SIG-M5 treated with dmso at 0.1 percent for 504 hours (cell line): ENCODE measurements at regions not wholly inside any gene's neighbourhood (a gene's known extent, or its start where the extent isn't known, plus 50 kb on each side); places are given as distances from the start of the nearest gene placed in this dataset.
"Not testable (repeated sequence)": the region's sequence is repeated elsewhere in the genome, so short reads cannot be mapped to it uniquely, and the experiment has no call there.

Experiments
- DNase-seq: peaks from one replicate; lab custom pipeline; 2025; ENCODE audit not compliant: unreplicated experiment; lab: John Stamatoyannopoulos, UW

- no peak for DNase-seq
These were observed 370.5 kb downstream of the JRKL start for GRCh38 chr11:96760306-96760705.

GRCh38 chr11:96760815-96761214 lies 371.0 kb downstream of the JRKL start:
- no peak for DNase-seq

- DNase-seq: no peak
These were observed 371.6 kb downstream of the JRKL start for GRCh38 chr11:96761451-96761850.

DNA sequence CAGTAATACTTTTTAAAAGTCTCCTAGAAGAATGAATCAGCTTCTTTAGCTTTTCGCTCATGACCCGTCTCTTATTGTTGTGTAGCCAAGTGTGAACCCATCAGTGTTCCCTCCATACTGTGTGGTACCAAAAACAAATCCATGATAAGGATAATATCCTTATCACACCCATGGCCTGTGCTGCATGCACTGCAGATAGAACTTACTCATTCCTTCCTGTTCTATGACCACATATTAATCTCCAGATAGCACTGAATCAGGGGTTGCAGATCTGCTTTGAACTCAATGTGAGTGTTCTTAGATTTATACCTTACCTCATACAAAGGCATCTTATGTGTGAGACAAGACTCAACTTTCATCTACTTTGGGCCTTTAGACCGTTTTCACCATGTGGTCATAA lies 373.4 kb downstream of the JRKL start:
- DNase-seq: no peak

DNA sequence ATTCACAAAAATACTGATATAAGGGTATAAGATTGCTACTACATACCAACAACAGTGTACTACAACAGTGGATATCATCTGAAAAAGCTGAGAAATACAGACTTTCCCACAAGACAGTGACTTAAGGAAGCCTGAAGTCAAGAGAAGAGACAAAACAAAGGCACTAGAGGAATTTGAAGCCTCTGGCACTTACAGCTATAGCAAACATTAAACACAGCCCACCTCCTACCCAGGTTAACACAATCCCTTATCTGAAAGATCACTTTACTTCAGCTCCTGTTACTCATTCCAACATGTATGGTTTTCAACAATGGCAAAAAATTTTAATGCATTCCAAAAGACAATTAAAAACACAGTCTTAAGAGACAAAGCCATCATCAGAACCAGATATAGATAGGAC lies 388.5 kb downstream of the JRKL start:
- DNase-seq: no peak

- no peak for DNase-seq
These were observed 389.2 kb downstream of the JRKL start for GRCh38 chr11:96779030-96779429.

DNA sequence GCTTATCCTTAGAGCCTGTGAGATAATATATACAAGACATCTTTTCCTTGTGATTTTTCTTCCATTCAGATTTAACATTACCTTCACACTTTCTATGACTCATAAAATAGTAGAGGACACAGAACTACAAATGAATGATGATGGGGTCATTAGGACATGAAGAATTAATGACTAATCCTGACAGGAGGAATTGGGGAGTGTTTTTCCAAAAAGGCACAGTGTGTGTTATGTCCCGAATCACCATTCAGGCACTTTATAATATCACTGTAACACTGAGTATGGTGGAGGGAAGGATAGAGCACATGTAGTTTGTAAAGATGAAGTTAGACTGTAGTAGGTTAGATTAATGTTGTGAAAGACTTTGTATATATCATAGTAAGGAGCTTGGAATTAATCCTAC lies 391.3 kb downstream of the JRKL start:
- DNase-seq: no peak

GRCh38 chr11:96782632-96783031 lies 392.8 kb downstream of the JRKL start:
- DNase-seq: no peak

DNA sequence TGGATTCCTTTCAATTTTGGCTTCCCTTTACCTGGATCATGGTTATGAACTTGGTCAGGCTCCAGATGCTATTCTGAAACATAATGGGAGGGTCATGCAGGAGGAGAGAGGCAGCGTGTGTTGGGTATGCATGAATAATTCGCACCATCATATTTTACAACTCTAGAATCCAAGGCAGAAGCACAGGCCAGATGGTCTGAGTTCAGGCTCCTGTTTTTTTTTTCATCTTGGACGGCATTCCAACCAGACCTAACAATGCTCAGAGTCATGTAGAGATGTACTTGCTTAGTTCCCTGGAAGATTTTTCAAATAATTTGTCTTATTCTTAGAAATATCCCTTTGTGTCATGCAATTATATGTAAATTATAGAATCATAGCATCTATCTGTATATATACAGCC lies 393.5 kb downstream of the JRKL start:
- DNase-seq: no peak

DNA sequence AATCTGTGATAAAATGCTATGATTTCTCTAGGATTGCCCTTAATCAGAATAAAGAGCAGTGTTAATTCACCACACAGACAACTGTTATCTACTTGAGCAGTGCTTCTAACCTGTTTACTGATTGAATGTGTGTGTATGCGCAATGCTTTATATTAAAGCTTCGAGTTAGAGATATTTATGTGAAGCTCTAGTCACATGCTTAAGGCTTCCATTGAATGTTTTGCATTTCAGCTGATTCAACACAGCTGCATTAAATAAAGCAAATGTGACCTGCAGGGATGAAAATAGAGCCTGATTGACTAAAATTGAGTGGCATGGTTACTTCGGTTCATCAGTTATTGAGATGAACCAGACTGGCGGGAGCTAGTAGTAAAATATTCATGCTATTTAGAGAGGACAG lies 395.3 kb downstream of the JRKL start:
- no peak for DNase-seq

DNA sequence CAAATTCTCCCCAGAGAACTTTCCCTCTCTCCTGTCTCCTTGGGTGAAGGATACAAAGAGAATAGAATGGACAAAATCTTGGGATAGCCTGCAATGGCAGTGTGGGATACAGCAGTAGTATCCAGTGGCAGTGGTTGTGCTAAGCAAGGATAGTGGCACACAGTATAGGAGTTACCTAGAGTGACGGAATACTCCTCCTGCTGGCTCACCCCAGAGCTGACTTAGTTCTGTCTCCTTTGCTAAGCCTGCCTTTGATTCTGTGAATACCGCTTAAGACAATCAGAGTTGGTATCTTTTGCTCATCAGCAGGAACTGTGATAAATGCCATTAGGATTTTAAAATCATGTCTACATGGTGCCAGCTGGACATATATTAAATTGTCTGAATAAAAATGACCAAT lies 404.3 kb downstream of the JRKL start:
- no peak for DNase-seq

GRCh38 chr11:96798445-96798844 lies 408.6 kb downstream of the JRKL start:
- no peak for DNase-seq

DNA sequence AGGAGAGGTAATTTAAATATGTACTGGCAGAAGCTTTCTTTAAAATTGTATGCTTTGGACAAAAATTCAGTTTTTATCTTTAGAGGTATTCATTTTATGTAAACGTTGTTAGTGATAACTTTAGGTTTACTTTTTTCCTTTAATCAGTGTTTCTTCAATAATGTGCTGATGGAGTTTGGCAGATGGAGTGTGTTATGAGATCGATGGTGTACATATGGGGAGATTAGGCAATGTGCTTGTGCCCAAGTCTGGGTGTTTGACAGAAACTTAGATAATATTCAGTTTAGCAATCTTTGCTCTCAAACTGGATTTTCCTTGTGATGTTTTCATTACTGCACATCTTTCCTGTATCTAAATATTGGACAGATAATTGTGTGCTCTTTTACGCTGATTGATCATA lies 425.4 kb downstream of the JRKL start:
- no peak for DNase-seq

GRCh38 chr11:96817482-96818399 lies 427.9 kb downstream of the JRKL start:
- no peak for DNase-seq

GRCh38 chr11:96827164-96827563 lies 437.4 kb downstream of the JRKL start:
- DNase-seq: no peak

- no peak for DNase-seq
These were observed 452.0 kb downstream of the JRKL start for GRCh38 chr11:96841792-96842191.

- DNase-seq: no peak
These were observed 452.9 kb downstream of the JRKL start for GRCh38 chr11:96842731-96843130.

- no peak for DNase-seq
These were observed 464.6 kb downstream of the JRKL start for GRCh38 chr11:96854425-96854824.

DNA sequence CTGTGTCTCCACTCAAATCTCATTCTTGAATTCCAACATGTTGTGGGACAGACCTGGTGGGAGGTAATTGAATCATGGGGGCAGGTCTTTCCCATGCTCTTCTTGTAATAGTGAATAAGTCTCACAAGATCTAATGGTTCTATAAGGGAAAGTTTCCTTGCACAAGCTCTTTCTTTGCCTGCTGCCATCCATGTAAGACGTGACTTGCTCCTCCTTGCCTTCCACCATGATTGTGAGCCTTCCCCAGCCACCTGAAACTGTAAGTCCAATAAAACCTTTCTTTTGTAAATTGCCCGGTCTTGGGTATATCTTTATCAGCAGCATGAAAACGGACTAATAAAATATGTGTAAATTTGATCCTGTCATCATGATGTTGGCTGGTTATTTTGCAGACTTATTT lies 471.9 kb downstream of the JRKL start:
- DNase-seq: not testable (repeated sequence)

DNA sequence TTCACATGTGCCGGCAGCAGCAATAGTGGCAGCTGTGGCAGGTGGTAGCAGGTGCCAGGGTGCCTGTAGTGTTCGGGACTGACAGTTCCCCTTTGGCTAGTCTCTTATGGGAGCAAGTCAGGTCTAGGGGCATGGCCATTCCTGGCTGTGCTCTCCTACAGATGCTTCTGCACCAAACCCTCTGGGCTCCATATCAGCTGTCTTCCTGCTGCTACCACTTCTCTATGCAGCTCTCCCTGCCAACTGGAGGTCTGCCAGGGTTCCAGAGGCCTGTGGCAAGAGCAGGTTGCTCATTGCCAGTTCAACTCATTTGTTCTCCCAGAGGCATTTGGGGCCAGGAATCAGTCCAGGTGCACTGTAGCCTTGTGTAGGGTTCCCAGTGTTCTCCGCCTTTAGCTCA lies 473.7 kb downstream of the JRKL start:
- DNase-seq: no peak

DNA sequence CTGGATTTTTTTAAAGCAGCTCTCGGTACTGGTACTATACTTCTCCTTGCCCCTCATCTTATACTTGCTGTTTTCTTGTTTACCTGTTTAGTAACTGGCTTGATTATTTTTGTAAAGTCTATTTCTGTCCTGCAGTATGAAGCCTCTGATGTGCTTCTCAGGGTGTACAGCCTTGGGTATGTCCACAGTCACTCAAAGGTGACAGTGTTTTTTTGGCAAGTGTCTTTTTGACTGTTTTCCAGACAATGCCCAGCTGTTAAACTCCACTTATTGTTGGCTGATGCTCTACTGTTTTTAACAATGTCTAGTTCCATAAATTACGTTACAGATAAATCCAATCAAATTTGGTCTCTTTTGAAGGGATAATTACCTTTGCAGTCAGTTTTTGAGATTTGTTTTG lies 475.2 kb downstream of the JRKL start:
- DNase-seq: no peak

- no peak for DNase-seq
These were observed 479.4 kb downstream of the JRKL start for GRCh38 chr11:96869207-96869606.

GRCh38 chr11:96875712-96876111 lies 485.9 kb downstream of the JRKL start:
- no peak for DNase-seq
